ENCODE measurements at regions not wholly inside any gene's neighbourhood (a gene's known extent, or its start where the extent isn't known, plus 50 kb on each side); places are given as distances from the start of the nearest gene placed in this dataset.
A peak's percentile ranks its signal among the peaks of the same experiment; 100 is the strongest.

- CTCF ChIA-PET = no interaction called here
- POLR2A ChIA-PET = no interaction called here
- TF ChIP-seq ELF4 (IDR thresholded peaks at IDR 0.05) (no peak), PKNOX1 (IDR thresholded peaks at IDR 0.05) (peak; percentile 28; the same call in 1 of the 2 replicates), SUZ12 (IDR thresholded peaks at IDR 0.05) (no peak), TARDBP (IDR thresholded peaks at IDR 0.05) (no peak)
- no peak for DNase-seq (ENCODE audit: extremely low spot score)
Observed at GRCh38 chr6:67664942-67665341, 970.1 kb upstream of the ADGRB3 start.

GRCh38 chr6:67663105-67663895, 971.8 kb upstream of the ADGRB3 start:
- TF ChIP-seq ARNT (IDR thresholded peaks at IDR 0.05) = no peak
- TF ChIP-seq SUZ12 (IDR thresholded peaks at IDR 0.05) = no peak
- TF ChIP-seq SP1 (IDR thresholded peaks at IDR 0.05) = no peak
- no peak for TF ChIP-seq LEF1 (IDR thresholded peaks at IDR 0.05; ENCODE audit: borderline replicate concordance)
- no peak for TF ChIP-seq PKNOX1 (IDR thresholded peaks at IDR 0.05)
- TF ChIP-seq ZNF384 (IDR thresholded peaks at IDR 0.05) = no peak
- TF ChIP-seq CTBP1 (IDR thresholded peaks at IDR 0.05; ENCODE audit: borderline replicate concordance) = no peak
- no peak for DNase-seq (ENCODE audit: extremely low spot score)
- POLR2A ChIA-PET = no interaction called here
- CTCF ChIA-PET = no interaction called here

DNA sequence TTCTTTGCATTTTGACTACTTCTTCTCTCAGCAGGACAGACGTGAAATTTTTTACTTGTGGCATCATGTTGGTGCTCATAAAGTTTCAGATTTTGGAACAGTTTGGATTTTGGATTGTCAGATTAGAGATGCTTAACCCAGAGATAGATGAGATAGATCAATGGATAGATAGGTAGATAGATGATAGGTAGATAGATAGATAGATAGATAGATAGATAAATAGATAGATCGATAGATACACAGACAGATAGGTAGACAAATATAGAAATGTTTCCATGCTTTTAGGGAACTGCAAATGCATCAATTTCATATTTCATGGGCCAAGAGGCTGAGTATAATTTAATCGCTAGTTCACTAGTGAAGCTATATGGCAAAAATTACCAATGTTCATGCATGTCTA, 981.5 kb upstream of the ADGRB3 start:
- no peak for DNase-seq (ENCODE audit: extremely low spot score)
- TF ChIP-seq ARNT (IDR thresholded peaks at IDR 0.05) (no peak), NFRKB (IDR thresholded peaks at IDR 0.05) (no peak), HDGF (IDR thresholded peaks at IDR 0.05; ENCODE audit: borderline replicate concordance) (no peak), ZNF384 (IDR thresholded peaks at IDR 0.05) (no peak), BHLHE40 (IDR thresholded peaks at IDR 0.05; ENCODE audit: borderline replicate concordance) (no peak), LEF1 (IDR thresholded peaks at IDR 0.05; ENCODE audit: borderline replicate concordance) (no peak), SP1 (IDR thresholded peaks at IDR 0.05) (no peak), FOXK2 (IDR thresholded peaks at IDR 0.05) (no peak), FOXA1 (IDR thresholded peaks at IDR 0.05) (no peak), SUZ12 (IDR thresholded peaks at IDR 0.05) (no peak), TARDBP (IDR thresholded peaks at IDR 0.05) (no peak), CTBP1 (IDR thresholded peaks at IDR 0.05; ENCODE audit: borderline replicate concordance) (no peak), ELF4 (IDR thresholded peaks at IDR 0.05) (no peak), L3MBTL2 (conservative IDR thresholded peaks at IDR 0.05) (no peak), FOXM1 (IDR thresholded peaks at IDR 0.05; ENCODE audit: borderline replicate concordance) (no peak)
- ChIA-PET CTCF (no interaction called here), POLR2A (no interaction called here)

DNA sequence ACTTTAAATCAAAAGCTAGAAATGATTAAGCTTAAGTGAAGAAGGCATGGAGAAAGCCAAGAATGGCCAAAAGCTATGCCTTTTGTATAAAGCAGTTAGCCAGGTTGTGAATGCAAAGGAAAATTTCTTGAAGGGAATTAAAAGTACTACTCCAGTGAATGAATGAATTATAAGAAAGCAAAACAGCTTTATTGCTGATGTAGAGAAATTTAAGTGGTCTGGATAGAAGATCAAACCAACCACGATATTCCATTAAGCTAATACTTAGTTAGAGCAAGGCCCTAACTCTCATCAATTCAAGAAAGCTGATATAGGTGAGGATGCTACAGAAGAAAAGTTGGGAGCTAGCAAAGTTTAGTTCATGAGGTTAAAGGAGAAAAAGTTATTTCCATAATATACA, 988.5 kb upstream of the ADGRB3 start:
- DNase-seq (ENCODE audit: extremely low spot score) = no peak
- CTCF ChIA-PET = no interaction called here

GRCh38 chr6:67643281-67643680, 991.8 kb upstream of the ADGRB3 start:
- ChIA-PET CTCF (no interaction called here), POLR2A (no interaction called here)
- TF ChIP-seq SUZ12 (IDR thresholded peaks at IDR 0.05) = no peak
- no peak for TF ChIP-seq HDGF (IDR thresholded peaks at IDR 0.05; ENCODE audit: borderline replicate concordance)
- no peak for TF ChIP-seq LEF1 (IDR thresholded peaks at IDR 0.05; ENCODE audit: borderline replicate concordance)
- TF ChIP-seq FOXA1 (IDR thresholded peaks at IDR 0.05) = no peak
- no peak for TF ChIP-seq ARNT (IDR thresholded peaks at IDR 0.05)
- TF ChIP-seq L3MBTL2 (conservative IDR thresholded peaks at IDR 0.05) = no peak
- TF ChIP-seq CTBP1 (IDR thresholded peaks at IDR 0.05; ENCODE audit: borderline replicate concordance) = no peak
- TF ChIP-seq FOXK2 (IDR thresholded peaks at IDR 0.05) = no peak
- TF ChIP-seq SP1 (IDR thresholded peaks at IDR 0.05) = no peak
- no peak for TF ChIP-seq ZNF384 (IDR thresholded peaks at IDR 0.05)
- TF ChIP-seq NFRKB (IDR thresholded peaks at IDR 0.05) = no peak
- no peak for TF ChIP-seq ELF4 (IDR thresholded peaks at IDR 0.05)
- DNase-seq (ENCODE audit: extremely low spot score) = no peak

More for the DNA sequence above, 988.5 kb upstream of the ADGRB3 start:
- POLR2A ChIA-PET = no interaction called here
- TF ChIP-seq ARNT (IDR thresholded peaks at IDR 0.05) (no peak), TARDBP (IDR thresholded peaks at IDR 0.05) (no peak), SP1 (IDR thresholded peaks at IDR 0.05) (no peak), FOXA1 (IDR thresholded peaks at IDR 0.05) (no peak), ZNF384 (IDR thresholded peaks at IDR 0.05) (no peak), PKNOX1 (IDR thresholded peaks at IDR 0.05) (no peak), LEF1 (IDR thresholded peaks at IDR 0.05; ENCODE audit: borderline replicate concordance) (no peak), SUZ12 (IDR thresholded peaks at IDR 0.05) (no peak), HDGF (IDR thresholded peaks at IDR 0.05; ENCODE audit: borderline replicate concordance) (no peak), BHLHE40 (IDR thresholded peaks at IDR 0.05; ENCODE audit: borderline replicate concordance) (no peak), ELF4 (IDR thresholded peaks at IDR 0.05) (no peak)

DNA sequence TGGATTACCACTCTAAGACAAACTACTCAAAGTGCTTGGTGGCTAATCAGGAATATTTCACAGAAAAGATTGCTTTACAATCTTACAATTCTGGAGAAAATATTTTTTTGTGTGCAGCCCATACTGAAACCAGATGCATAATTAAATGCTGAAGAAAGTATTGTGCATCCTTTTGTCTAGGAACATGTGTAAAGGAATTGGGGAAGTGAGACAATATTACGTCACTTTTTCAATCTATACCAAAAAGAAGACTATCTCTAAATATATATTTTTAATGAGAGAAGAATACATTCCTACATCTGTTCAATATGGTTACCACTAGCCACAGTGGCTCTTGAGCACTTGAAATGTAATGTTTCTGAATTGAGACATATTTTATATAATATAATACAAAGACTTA, 992.5 kb upstream of the ADGRB3 start:
- no peak for TF ChIP-seq BHLHE40 (IDR thresholded peaks at IDR 0.05; ENCODE audit: borderline replicate concordance)
- TF ChIP-seq SUZ12 (IDR thresholded peaks at IDR 0.05) = no peak
- TF ChIP-seq FOXM1 (IDR thresholded peaks at IDR 0.05; ENCODE audit: borderline replicate concordance) = no peak
- no peak for TF ChIP-seq ARNT (IDR thresholded peaks at IDR 0.05)
- no peak for TF ChIP-seq NFRKB (IDR thresholded peaks at IDR 0.05)
- TF ChIP-seq PKNOX1 (IDR thresholded peaks at IDR 0.05) = no peak
- no peak for TF ChIP-seq CTBP1 (IDR thresholded peaks at IDR 0.05; ENCODE audit: borderline replicate concordance)
- TF ChIP-seq FOXK2 (IDR thresholded peaks at IDR 0.05) = no peak
- no peak for TF ChIP-seq ELF4 (IDR thresholded peaks at IDR 0.05)
- no peak for TF ChIP-seq ZNF384 (IDR thresholded peaks at IDR 0.05)
- no peak for TF ChIP-seq SP1 (IDR thresholded peaks at IDR 0.05)
- no peak for TF ChIP-seq L3MBTL2 (conservative IDR thresholded peaks at IDR 0.05)
- no peak for TF ChIP-seq LEF1 (IDR thresholded peaks at IDR 0.05; ENCODE audit: borderline replicate concordance)
- TF ChIP-seq TARDBP (IDR thresholded peaks at IDR 0.05) = no peak
- no peak for TF ChIP-seq FOXA1 (IDR thresholded peaks at IDR 0.05)
- TF ChIP-seq HDGF (IDR thresholded peaks at IDR 0.05; ENCODE audit: borderline replicate concordance) = no peak
- ChIA-PET POLR2A (no interaction called here), CTCF (no interaction called here)
- DNase-seq (ENCODE audit: extremely low spot score) = no peak
